Endothelial cell of umbilical vein (primary cell): ENCODE measurements at regions not wholly inside any gene's neighbourhood (a gene's known extent, or its start where the extent isn't known, plus 50 kb on each side); places are given as distances from the start of the nearest gene placed in this dataset.

Experiments
- BruUV-seq: library from RNA; stranded (reverse); fragments of 400-500 nt; replicated peaks from 2 replicates; lab custom pipeline; 2021; lab: Mats Ljungman, UMichigan
- CTCF ChIA-PET: fragments of 300-600, 350-600 bp; sonication (Branson Sonifier 250); formaldehyde crosslinking; loops from one replicate; lab custom pipeline; 2021; ENCODE audit warnings: antibody characterized with exemption, inconsistent platforms; lab: Charles Lee
- POLR2A ChIA-PET: fragments of 300-600, 350-600 bp; sonication (Branson Sonifier 250); formaldehyde crosslinking; loops from one replicate; lab custom pipeline; 2021; ENCODE audit warnings: antibody characterized with exemption, inconsistent platforms; lab: Charles Lee
- DNase-seq: peaks from one replicate; pipeline ENCODE4 v3.0.0-alpha.2; 2011; ENCODE audit warnings: low read depth, low spot score
- FAIRE-seq: peaks from 2 replicates; lab custom pipeline; 2011; peaks lifted over from hg19 to GRCh38; lab: Jason Lieb, UNC
- H2AFZ ChIP-seq: 2 replicates; pipeline ENCODE4 v1.6.0; 2012; ENCODE audit warnings: low read depth, low read length, control low read depth, inconsistent platforms
- H3K27ac ChIP-seq: 2 replicates; pipeline ENCODE4 v1.5.1; 2011; ENCODE audit warnings: low read depth, mild to moderate bottlenecking, control low read depth, low read length, moderate library complexity; ENCODE audit not compliant: insufficient read depth
- H3K27me3 ChIP-seq, 2 experiments: 2 replicates each; pipeline versions ENCODE4 v1.6.0 to v1.6.1; 2011; ENCODE audit warnings: low read length in 2 of 2, mixed read lengths in 1 of 2; ENCODE audit not compliant: control insufficient read depth in 2 of 2, insufficient read depth in 2 of 2
- H3K36me3 ChIP-seq, 2 experiments: 2 replicates in 1 of 2; 3 replicates in 1 of 2; pipeline ENCODE4 v1.5.1; 2011; ENCODE audit warnings: low read length in 2 of 2, mild to moderate bottlenecking in 1 of 2, moderate library complexity in 1 of 2; ENCODE audit not compliant: control insufficient read depth in 2 of 2, insufficient read depth in 2 of 2; ENCODE audit errors: extremely low read depth in 1 of 2
- H3K4me1 ChIP-seq: 3 replicates; pipeline ENCODE4 v1.5.1; 2011; ENCODE audit warnings: mild to moderate bottlenecking, low read length; ENCODE audit not compliant: control insufficient read depth, insufficient read depth; ENCODE audit errors: extremely low read depth
- H3K4me2 ChIP-seq: 2 replicates; pipeline ENCODE4 v1.6.1; 2011; ENCODE audit warnings: low read length, control low read depth, mixed read lengths; ENCODE audit not compliant: insufficient read depth
- H3K4me3 ChIP-seq, 3 experiments: fragments of 200-600 bp in 1 of 3; sonication (generic), shearing (Covaris generic) in 1 of 3; replicated peaks in 1 of 3; 2 replicates each; pipeline ENCODE4 v1.5.1; 2011 to 2016; ENCODE audit warnings: control low read depth in 3 of 3, low read length in 3 of 3, mild to moderate bottlenecking in 2 of 3, inconsistent platforms in 1 of 3, low read depth in 1 of 3, moderate library complexity in 1 of 3; ENCODE audit not compliant: insufficient read depth in 1 of 3
- H3K79me2 ChIP-seq: 2 replicates; pipeline ENCODE4 v1.6.0; 2012; ENCODE audit warnings: low read length, inconsistent platforms; ENCODE audit not compliant: control insufficient read depth, insufficient read depth
- H3K9ac ChIP-seq: replicated peaks from 2 replicates; pipeline ENCODE3; 2011; ENCODE audit warnings: low read length, control low read depth; ENCODE audit not compliant: insufficient read depth; ENCODE audit errors: extremely low read depth
- H3K9me1 ChIP-seq: replicated peaks from 3 replicates; pipeline ENCODE4 v1.6.0; 2011; ENCODE audit warnings: mild to moderate bottlenecking, low read length; ENCODE audit not compliant: control insufficient read depth, insufficient read depth; ENCODE audit errors: extremely low read depth
- H3K9me3 ChIP-seq: replicated peaks from 2 replicates; pipeline ENCODE4 v1.5.1; 2012; ENCODE audit warnings: low read length, inconsistent platforms; ENCODE audit not compliant: control insufficient read depth, insufficient read depth
- H4K20me1 ChIP-seq: replicated peaks from 2 replicates; pipeline ENCODE3; 2011; ENCODE audit warnings: mild to moderate bottlenecking, low read length; ENCODE audit not compliant: control insufficient read depth, insufficient read depth; ENCODE audit errors: extremely low read depth
- CTCF ChIP-seq, 2 donors: IDR thresholded peaks; 1 replicate in 1 of 2; 2 replicates in 1 of 2; pipeline ENCODE4 v1.5.1; 2011; ENCODE audit warnings: low read length in 2 of 2, mild to moderate bottlenecking in 2 of 2, moderate library complexity in 2 of 2, control low read depth in 1 of 2, inconsistent platforms in 1 of 2, low read depth in 1 of 2; ENCODE audit not compliant: insufficient read depth in 1 of 2; ENCODE audit errors: extremely low read depth in 1 of 2
- EZH2 ChIP-seq: IDR thresholded peaks from 2 replicates; pipeline ENCODE4 v1.6.1; 2012; ENCODE audit warnings: borderline replicate concordance, low read depth, mild to moderate bottlenecking, moderate library complexity, low read length, inconsistent platforms; ENCODE audit not compliant: severe bottlenecking
- FOS ChIP-seq: IDR thresholded peaks from 2 replicates; pipeline ENCODE4 v1.6.1; 2011; ENCODE audit warnings: mild to moderate bottlenecking, low read length, moderate library complexity, borderline replicate concordance; ENCODE audit not compliant: insufficient read depth
- JUN ChIP-seq: IDR thresholded peaks from 2 replicates; pipeline ENCODE4 v1.6.1; 2011; ENCODE audit warnings: borderline replicate concordance, low read depth; ENCODE audit not compliant: insufficient read length, insufficient read depth
- MAX ChIP-seq: IDR thresholded peaks from 2 replicates; pipeline ENCODE4 v1.6.1; 2011; ENCODE audit not compliant: insufficient read depth, insufficient read length
- MYC ChIP-seq: IDR thresholded peaks from one replicate; pipeline ENCODE4 v1.6.1; 2011; ENCODE audit warnings: mild to moderate bottlenecking, low read depth, low read length
- POLR2AphosphoS5 ChIP-seq: IDR thresholded peaks from 2 replicates; pipeline ENCODE4 v1.6.1; 2012; ENCODE audit warnings: low read depth, mild to moderate bottlenecking, control low read depth, low read length, moderate library complexity; ENCODE audit not compliant: insufficient read depth
- dilution Hi-C: fragments of 300-500 bp; cut with MboI; formaldehyde crosslinking; loops from one replicate; pipeline ENCODE4 v1.15.0; 2019; ENCODE audit warnings: low sequenced_read_pairs; ENCODE audit not compliant: extremely low pct_ligation_motif_present
- intact Hi-C: fragments of 100-400 bp; cut with micrococcal nuclease; formaldehyde crosslinking; loops from one replicate; pipeline ENCODE4 v1.10.0; 2022

GRCh38 chr4:114038762-114039387 lies 59.4 kb upstream of the ARSJ start:
- TF ChIP-seq FOS (no peak), CTCF (IDR thresholded peaks at IDR 0.05; ENCODE audit: extremely low read depth in 1 of 2, insufficient read depth in 1 of 2, low read depth in 1 of 2, low read length in 2 of 2) (no peak), JUN (no peak), POLR2AphosphoS5 (no peak), EZH2 (no peak), MYC (no peak), MAX (no peak)
- dilution Hi-C loops (no loop called here), intact Hi-C loops (no loop called here)
- H3K27ac ChIP-seq: no peak overlapping the region
- ChIA-PET CTCF (no interaction called here), POLR2A (no interaction called here)
- no peak overlapping the region for H2AFZ ChIP-seq
- no peaks in the 10 kb centered on the region for H3K36me3 ChIP-seq
- H3K9me3 ChIP-seq: no peaks in the 10 kb centered on the region
- H3K9me1 ChIP-seq: no peaks in the 10 kb centered on the region
- no peaks in the 10 kb centered on the region for H3K79me2 ChIP-seq
- no peak overlapping the region for H3K4me2 ChIP-seq
- H3K4me1 ChIP-seq: peaks cover 10% of the 10 kb centered on the region
- DNase-seq (no peak), FAIRE-seq (no peak)
- H3K9ac ChIP-seq: no peak overlapping the region
- no TSS peak for BruUV-seq
- H3K4me3 ChIP-seq: no peak overlapping the region
- H4K20me1 ChIP-seq: no peaks in the 10 kb centered on the region
- no peaks in the 10 kb centered on the region for H3K27me3 ChIP-seq
